NCI-H1436 (cell line): ENCODE measurements at regions not wholly inside any gene's neighbourhood (a gene's known extent, or its start where the extent isn't known, plus 50 kb on each side); places are given as distances from the start of the nearest gene placed in this dataset.

Source experiments
- DNase-seq: peaks from one replicate; lab custom pipeline; 2025; lab: John Stamatoyannopoulos, UW

DNA sequence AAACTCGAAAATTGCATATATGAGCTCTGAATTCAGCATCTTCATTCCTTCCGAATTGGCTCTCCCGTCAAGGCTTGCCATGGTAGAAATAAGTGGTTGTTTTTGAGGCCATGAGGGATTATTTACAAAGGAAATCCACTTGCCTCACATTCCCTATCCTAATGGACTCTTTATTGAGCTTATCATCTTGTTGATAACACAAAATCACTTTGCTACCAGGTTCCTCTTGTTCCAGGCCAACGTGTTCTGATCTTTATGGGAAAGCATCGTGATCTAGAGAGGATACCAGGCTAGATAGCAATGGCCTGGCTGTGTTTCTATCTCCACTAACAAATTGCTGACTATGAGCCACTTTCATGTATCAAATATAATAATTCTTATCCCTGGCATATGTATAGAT is 811.7 kb downstream of the TLR4 start:
- no peak for DNase-seq

DNA sequence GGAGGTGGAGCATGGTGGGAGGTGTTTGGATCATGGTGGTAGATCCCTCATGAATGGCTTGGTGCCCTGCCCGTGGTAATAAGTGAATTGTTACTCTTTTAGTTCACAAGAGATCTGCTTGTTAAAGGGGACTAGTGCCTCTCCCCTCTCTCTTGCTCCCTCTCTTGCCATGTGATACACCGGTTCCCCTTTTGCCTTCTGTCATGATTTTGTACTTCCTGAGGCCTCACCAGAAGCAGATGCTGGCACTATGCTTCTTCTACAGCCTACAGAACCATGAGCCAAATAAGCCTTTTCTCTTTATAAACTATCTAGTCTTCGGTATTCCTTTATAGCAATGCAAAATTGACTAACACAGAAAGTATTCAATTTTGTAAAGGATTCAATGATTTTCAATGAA is 817.1 kb downstream of the TLR4 start:
- DNase-seq = no peak

DNA sequence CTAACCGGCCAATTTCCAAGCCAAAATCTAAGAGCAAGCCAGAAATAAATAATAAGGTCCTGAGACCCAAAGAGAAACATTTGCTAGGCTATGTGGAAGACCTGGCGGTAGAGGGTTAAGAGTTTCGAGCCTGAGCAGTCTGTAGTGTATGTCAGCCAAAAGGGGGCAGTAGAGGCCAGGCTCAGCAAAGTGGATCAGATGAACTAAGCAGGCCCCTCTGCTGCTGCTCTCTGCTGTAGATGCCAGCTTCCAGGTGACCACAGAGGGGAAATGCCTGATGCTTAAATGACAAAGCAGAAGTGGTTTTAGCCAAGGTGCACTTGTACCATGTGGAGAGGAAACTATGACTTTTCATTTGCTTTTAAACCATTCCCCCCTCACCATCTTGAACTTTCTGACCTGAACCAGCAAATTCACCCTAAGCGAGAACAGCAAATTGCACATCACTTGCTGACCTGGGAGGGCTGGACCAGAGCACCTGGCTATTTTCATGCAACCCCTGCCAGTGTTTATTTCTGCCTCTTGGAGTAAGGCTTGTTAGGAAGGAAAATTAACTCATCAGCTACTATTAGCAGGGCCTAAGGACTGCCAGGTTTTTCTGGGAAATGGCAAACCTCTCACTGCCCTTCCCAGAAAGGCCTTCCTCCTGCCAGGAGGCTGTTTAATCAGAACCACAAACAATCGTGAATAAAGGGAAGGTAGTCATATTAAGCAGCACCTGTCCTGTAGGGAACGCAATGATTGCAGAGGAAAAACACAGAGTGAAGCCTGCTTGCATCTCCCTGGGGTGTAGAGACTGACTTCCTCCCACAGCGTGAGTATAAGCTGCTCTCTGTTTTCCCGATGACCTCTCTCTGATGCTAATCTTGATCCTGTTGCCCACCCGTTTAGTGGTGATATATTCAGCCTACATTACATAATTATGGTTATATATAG is 818.2 kb downstream of the TLR4 start:
- peak; percentile 37 for DNase-seq

DNA sequence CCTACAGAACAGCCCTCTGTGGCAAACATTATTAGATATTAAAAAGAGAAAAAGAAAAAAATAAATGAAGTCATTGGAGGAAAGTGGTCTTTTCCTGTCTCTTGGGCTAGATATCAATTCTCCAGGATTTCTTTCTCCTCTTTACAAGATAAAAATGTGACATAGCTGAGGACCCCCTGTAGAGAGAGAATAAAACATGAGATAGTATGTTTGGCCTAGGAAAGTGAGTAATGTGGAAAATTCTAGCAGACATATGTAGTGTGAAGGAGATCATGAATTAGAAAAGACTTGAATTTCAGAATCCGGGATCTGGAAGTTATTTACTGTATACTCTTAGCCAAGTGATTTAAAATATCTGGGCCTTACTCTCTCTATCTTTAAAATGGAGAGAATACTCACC is 823.1 kb downstream of the TLR4 start:
- no peak for DNase-seq

DNA sequence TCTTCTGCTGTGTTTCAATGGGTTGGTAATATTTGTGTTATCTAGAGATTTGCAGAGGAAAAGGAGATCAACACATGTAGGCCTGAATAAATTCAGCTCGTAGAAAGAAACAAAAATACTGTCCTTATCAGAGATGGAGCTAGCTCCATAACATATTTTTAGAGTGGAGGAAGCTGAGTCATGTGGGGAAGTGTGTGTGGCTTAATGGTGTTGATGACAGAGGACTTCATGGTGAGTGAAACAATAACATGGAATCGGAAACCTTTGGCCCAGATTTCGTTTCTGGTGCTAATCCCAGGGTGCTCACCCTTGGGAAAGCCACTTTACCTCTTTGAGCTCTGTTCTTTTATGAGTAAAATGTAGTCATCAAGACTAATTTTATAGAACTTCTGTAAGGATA is 825.0 kb downstream of the TLR4 start:
- no peak for DNase-seq

DNA sequence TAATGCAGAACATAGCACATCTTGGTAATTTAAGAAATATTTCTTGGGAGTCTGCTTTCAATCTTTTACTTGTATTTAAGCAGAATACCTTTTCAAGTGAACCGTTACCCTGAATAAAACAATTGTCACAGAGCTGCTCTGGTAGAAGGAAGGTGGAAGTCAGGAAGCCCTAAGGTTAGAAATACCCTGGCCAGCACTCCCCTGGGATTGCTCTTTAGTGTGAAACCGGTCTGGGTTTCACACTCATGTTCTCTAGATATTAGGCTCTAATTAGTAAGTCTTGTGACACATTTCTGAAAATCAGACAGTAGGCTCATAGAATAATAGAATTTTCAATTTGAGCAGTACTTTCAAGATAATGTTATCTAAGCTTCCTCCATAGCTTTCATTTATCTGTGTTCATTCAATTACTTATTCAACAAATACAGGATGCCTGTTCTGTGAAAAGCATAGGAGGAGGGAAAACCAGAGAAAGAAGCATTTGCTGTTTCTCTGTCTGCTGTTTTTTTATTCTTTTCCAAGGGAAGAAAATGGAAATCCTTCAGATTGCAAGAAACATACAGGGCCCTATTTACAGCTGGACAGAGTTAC is 825.5 kb downstream of the TLR4 start:
- DNase-seq = no peak

DNA sequence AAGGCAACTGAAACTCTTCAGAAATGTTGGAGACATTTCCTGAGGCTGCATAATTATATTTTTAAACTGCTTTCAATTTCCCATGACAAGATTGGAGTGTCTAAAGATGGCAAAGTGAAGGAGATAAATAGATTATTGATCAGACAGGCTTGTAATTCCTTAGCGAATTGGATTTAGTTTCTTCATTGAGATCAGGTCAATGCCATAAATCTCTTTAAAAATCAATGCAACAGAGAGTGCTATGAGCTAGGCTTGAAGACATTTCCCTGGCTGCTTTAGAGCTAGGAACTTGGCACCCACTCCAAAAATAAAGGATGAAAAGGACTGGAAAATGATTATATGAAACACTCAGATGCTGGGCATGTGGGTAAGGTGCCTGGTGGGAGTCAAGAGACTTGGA is 828.4 kb downstream of the TLR4 start:
- DNase-seq = no peak

DNA sequence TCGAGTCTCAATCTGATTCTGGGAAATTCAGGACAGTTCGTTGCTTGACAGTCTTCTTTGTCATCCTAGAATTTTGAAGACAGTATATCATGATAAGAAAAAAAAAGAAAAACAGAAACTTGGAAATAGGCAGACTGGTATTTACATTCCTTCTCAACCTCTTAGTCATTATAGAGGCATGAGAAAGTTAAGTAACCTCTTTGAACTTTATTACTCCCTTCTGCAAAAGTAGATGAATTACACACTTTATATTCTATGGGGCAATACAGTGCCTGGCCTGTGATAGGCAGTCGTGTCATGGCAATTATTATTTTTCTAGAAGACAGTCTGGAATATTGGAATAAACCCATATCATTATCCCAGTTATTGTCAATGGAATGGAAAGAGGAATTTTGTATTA is 828.9 kb downstream of the TLR4 start:
- no peak for DNase-seq

DNA sequence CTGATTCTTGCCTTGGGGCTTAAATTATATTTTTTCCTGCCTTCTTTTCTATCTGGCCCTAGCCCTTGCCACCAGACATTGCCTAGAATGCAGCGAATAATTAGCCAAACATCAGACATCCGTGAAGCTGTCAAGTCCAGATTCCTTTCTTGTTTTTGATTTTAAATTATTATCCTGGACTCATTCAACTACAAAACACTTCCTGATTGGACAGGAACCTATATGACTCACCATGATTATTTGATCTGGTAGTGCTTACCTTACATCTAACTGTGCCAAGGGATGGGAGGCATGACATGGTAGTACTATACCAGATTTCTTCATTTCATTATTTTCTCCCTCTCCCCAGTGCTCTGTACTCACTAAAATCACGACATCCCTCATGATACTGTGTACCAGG is 829.6 kb downstream of the TLR4 start:
- no peak for DNase-seq

DNA sequence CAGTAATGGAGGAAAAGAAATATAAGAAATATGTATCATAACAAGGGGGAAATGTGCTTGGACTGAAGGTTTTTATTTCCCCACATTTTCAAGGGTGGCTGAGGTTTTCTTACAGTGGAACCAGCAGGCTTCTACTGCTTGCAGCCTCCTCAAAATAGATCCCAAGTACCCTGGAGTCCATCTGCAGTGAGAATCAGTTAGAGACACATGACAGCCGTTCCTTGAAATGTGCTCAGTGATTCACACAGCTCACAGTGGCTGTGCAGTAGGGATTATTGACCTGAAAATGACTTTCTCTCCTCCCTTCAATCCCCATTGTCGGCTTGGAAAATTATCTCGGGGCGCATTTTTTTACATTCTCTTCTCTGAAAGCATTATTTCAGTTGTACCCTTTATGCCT is 832.0 kb downstream of the TLR4 start:
- DNase-seq = no peak

DNA sequence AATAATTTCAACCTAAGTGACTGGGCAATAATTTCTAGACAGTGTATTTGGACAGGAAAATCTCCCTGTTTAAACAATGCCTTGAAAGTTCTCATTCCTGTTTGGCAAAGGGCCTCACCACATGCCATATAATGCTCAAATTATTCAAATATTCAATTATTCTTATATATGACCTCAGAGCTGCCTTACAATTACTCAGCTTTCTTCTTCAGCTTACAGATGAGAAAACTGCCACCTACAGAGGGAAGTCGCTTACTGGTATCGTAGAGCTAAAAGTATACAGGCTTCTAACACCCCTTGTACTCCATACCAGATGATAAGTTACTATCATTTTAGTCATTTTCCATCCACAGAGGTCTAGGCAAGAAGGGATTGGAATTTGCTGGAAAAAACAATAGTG is 830.3 kb downstream of the BRINP1 start:
- no peak for DNase-seq

DNA sequence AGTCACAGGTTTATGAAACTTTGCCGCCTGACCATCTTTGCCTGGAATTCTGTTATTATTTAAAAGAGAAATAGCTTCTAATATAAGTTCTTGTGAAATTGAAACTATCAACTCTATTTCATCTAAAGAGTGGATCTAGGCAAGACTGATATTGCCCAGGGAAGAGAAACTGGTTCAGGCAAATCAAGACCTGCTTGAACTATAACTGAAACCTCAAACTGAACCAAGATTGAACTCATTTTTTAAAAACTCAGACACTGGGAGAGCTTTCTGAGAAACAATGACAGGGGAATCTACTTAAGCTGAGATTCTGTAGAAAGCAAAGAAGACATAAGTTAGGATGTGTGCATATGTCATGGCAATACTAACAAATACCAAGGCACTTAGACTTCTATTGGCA is 815.8 kb downstream of the BRINP1 start:
- no peak for DNase-seq

DNA sequence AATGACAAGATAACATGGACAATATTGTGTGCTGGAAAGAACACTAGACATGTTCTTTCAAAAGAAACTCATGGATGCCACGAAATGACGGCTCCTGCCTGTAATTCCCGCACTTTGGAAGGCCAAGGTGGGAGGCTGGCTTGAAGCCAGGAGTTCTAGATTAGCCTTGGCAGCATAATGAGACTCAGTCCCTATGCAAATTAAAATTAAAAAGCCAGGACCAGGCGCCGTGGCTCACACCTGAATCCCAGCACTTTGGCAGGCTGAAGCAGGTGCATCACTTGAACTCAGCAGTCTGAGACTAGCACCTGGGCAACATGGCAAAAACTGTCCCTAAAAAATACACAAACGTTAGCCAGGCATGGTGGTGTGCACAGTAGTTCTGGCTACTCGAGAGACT is 814.2 kb downstream of the BRINP1 start:
- DNase-seq = no peak

DNA sequence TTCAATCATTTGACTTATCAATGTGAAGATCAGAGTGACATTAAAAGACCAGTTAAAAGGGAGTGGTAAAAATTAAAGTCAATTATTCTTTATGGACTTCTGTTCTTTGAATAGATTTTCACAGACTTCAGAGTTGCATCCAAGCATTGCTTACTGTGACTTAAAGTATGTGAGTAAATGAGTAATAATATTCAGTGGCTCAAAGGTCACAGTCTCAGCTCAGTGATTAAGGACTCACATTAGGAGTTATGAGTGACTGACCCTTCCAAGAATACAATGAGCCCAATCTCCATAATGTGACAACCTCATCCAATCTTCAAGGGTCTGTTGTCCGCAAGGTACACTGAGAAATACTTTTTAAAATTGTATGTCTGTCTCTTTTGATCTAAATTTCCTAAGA is 811.2 kb downstream of the BRINP1 start:
- DNase-seq = no peak

DNA sequence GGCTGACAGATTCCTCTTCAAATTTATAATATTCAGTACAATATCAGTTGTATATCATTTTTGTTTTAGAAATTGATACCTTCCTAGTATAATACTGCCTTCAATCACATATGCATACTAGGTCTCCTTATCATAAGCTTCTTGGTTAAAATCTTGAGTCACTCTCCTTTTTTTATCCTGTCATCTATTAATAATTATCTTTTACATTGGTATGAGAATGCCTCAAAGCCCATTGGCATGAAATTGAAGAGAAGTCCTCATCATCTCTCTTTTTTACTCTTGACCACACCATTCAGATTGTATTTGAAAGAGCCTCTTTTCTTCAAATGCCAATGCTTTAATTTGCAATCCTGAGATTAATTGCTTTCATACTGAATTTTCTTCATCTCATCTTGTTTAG is 810.3 kb downstream of the BRINP1 start:
- DNase-seq = no peak

DNA sequence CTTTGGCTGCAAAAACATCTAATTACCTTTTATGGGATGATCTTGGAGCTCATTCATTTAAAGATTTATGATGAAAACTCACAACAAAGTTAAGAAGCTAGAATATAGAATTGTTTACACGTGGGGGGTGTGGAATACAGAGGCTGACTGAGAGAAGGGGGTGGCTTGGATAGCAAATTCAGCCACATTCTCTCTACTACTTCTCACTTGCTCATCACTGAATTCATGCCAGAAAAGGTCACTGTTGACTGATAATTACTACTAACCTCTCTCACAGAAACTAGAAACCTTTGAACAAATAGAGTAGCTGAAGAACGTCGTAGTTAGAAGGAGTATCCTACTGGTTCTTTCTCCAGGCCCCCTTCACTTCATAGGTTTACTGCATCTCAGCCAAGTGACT is 808.2 kb downstream of the BRINP1 start:
- DNase-seq = no peak

DNA sequence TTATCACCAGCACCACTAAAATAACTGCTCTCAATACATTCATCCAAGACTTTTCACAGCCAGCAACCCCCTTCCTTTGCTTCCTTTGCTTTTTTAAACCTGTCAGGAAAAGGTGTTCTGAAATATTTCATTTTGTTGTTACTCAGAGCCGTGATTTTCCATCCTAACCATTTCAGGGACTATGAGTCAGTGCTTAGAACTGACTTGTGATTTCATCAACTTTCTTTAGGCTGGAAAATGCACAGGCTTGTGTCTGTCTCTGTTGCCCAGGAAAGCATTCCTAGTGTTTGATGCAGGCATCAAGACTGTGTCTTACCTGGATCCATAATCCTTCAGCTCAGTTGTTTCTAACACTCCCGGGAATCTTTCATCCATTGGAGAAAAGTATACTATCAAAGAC is 805.6 kb downstream of the BRINP1 start:
- no peak for DNase-seq

DNA sequence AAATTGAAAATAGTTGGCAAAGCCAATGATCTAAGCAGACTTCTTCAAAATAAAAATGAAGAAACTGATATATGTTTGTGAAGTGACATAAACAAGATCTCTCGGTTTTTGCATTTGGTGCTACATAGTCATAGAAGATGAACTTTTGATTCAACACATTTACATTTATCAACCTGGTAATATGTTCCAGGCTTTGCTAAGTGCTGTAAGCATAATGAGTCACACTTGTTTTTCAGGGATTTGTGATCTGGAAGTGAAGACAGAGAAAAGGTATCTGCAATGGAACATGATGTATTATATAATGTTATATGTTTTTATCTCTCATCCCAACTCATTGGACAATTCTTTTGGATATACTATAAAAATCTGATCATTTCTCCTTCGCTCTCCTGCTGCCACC is 801.4 kb downstream of the BRINP1 start:
- DNase-seq = no peak

DNA sequence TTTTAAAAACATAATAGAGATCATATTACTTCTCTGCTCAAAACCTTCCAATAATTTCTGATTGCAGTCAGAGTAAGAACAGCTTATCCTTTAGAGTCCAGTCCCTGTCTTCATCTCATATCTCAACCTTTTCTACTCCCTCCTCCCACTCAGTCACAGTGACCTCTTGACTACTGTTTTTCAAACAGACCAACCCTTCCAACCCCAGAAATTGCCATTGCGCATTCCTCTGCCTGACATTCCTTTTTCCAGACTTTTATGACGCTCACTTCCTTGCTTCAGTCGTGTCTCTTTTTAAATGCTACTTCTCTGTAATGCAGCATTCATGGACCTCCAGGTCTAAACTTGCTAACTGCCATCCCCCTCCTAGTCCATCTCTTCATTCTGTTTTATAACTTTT is 800.5 kb downstream of the BRINP1 start:
- no peak for DNase-seq

DNA sequence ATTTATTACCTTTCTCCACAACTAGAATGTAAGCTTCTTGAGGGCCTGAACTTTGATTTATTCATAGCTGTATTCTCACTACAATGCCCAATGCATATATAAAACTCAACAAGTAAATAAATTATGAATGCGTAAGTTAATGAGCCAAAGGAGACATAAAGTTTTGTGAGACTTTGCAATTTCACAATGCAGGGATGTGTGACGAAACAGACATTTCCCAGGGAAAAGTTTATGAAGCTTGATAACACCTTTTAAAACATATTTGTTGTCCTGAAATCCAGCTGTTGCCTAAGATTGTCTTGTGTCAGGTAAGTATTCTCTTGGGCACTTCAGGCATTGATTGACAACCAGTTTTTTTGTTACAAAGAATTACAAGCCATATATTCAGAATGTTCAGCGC is 800.1 kb downstream of the BRINP1 start:
- no peak for DNase-seq

DNA sequence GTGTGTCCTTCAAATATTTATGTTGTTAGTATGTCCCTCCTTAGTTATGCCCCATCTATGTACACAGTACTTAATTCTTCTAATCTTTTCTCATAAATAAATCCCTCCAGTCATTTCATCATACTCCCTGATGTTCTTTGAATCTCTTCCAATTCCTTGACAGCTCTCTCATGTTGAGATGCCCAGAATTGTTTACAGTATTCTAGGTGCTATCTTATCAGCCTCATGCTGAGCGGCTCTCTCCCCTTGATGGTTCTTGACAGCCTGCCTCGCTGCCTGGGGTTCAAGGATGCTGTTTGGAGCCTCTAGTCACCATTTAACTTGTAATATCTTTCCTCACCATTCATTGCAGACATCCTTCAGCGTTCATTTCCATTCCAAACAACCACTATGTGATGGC is 799.2 kb downstream of the BRINP1 start:
- DNase-seq = no peak

DNA sequence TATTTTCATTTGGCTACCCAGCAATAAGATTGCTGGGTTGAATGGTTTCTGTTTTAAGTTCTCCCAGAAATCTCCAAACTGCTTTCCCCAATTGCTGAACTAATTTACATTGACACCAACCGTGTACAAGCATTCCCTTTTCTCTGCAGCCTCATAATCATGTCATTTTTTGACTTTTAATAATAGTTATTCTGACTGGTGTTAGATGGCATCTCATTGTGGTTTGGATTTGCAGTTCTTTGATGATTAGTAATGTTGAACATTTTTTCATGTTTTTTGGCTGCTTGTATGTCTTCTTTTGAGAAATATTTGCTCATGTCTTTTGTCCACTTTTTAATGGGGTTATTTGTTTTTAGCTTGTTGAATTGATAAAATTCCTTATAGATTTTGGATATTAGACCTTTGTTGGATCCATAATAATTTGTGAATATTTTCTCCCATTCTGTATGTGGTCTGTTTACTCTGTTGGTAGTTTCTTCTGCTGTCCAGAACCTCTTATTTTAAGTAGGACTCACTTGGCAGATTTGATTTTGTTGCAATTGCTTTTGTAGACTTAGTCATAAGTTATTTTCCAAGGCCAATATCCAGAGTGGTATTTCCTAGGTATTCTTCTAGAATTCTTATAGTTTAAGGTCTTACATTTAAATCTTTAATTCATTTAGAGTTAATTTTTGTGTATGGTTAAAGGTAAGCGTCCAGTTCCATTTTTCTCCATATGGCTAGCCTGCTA is 793.7 kb downstream of the BRINP1 start:
- no peak for DNase-seq

DNA sequence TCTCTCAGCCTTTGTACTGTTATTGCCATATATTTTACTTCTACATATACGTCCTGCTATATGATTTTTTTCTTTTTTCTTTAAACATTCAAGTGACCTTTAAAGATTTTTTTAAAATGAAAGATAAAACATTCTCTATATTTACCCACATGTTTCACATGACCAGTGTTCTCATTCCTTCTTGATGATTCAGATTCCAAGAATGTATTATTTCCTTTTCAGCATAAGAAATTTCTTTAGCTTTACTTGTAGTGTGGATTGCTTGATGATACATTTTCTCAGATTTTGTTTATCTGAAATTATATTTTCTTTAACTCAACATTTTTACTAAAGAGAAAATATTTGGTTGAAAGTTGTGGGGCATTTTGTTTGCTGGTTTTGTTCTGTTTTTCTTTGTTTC is 792.1 kb downstream of the BRINP1 start:
- DNase-seq = no peak
